ENCODE measurements at regions not wholly inside any gene's neighbourhood (a gene's known extent, or its start where the extent isn't known, plus 50 kb on each side); places are given as distances from the start of the nearest gene placed in this dataset.

GRCh38 chr12:86551146-86551571, 295.0 kb upstream of the MGAT4C start:
- no peaks in the 10 kb centered on the region for H3K79me2 ChIP-seq (ENCODE audit: control insufficient read depth, insufficient read depth, low read length)
- TF ChIP-seq EZH2 (IDR thresholded peaks at IDR 0.05; ENCODE audit: borderline replicate concordance, insufficient read depth, low read depth, low read length, poor library complexity, severe bottlenecking) (no peak), CTCF (IDR thresholded peaks at IDR 0.05) (no peak)
- no peak overlapping the region for H3K4me3 Mint-ChIP-seq
- H3K4me3 ChIP-seq (ENCODE audit: control extremely low read depth in 1 of 5, extremely low read depth in 1 of 5, insufficient read depth in 1 of 5, low read depth in 2 of 5, low read length in 4 of 5): no peak overlapping the region
- 80% methylated on average over 1 of the region's 1 CpG for WGBS (ENCODE audit: insufficient coverage)
- H2AFZ ChIP-seq (ENCODE audit: insufficient read depth, low read depth, low read length, poor library complexity, severe bottlenecking): no peak overlapping the region
- H3K27me3 Mint-ChIP-seq: no peaks in the 10 kb centered on the region
- H3K9ac ChIP-seq (ENCODE audit: low read length): no peak overlapping the region
- H4K20me1 ChIP-seq (ENCODE audit: control insufficient read depth, insufficient read depth, low read length, poor library complexity, severe bottlenecking): no peaks in the 10 kb centered on the region
- no peaks in the 10 kb centered on the region for H3K36me3 ChIP-seq (replicated peaks in 1 of 2; ENCODE audit: control extremely low read depth in 1 of 2, control insufficient read depth in 1 of 2, extremely low read depth in 1 of 2, insufficient read depth in 2 of 2, low read length in 1 of 2)
- intact Hi-C loops (cut with micrococcal nuclease): no loop called here
- ChIA-PET CTCF (no interaction called here), POLR2A (no interaction called here)
- no peaks in the 10 kb centered on the region for H3K27me3 ChIP-seq (replicated peaks in 1 of 4; ENCODE audit: control extremely low read depth in 1 of 4, control insufficient read depth in 3 of 4, insufficient read depth in 4 of 4, low read length in 3 of 4)
- no peak overlapping the region for H3K27ac ChIP-seq (ENCODE audit: low read length in 2 of 2)
- ATAC-seq (ENCODE audit: low read depth) (no peak), DNase-seq (no peak)
- no peak overlapping the region for H3K27ac Mint-ChIP-seq
- no peaks in the 10 kb centered on the region for H3K4me1 ChIP-seq (ENCODE audit: control insufficient read depth in 2 of 2, insufficient read depth in 2 of 2, low read length in 2 of 2)
- no peak overlapping the region for H3K4me2 ChIP-seq (replicated peaks; ENCODE audit: low read depth, low read length, poor library complexity, severe bottlenecking)
- H3K9me3 ChIP-seq (ENCODE audit: control extremely low read depth in 1 of 3, control insufficient read depth in 2 of 3, insufficient read depth in 1 of 3, low read length in 2 of 3): no peaks in the 10 kb centered on the region
- no peaks in the 10 kb centered on the region for H3K9me3 Mint-ChIP-seq (ENCODE audit: insufficient read depth)
- H3K4me1 Mint-ChIP-seq: no peaks in the 10 kb centered on the region

- WGBS (ENCODE audit: insufficient coverage): 85% methylated on average over 7 of the region's 7 CpGs
- no peaks in the 10 kb centered on the region for H3K4me1 ChIP-seq (ENCODE audit: control insufficient read depth in 2 of 2, insufficient read depth in 2 of 2, low read length in 2 of 2)
- Mint-ChIP-seq H3K9me3 (ENCODE audit: insufficient read depth) (no peaks in the 10 kb centered on the region), H3K4me1 (no peaks in the 10 kb centered on the region), H3K27ac (no peak overlapping the region), H3K4me3 (no peak overlapping the region), H3K27me3 (no peaks in the 10 kb centered on the region)
- no peak overlapping the region for H3K4me3 ChIP-seq (ENCODE audit: control extremely low read depth in 1 of 5, extremely low read depth in 1 of 5, insufficient read depth in 1 of 5, low read depth in 2 of 5, low read length in 4 of 5)
- no peak for TF ChIP-seq EZH2 (IDR thresholded peaks at IDR 0.05; ENCODE audit: borderline replicate concordance, insufficient read depth, low read depth, low read length, poor library complexity, severe bottlenecking)
- intact Hi-C loops (cut with micrococcal nuclease): no loop called here
- H3K27me3 ChIP-seq (replicated peaks in 1 of 4; ENCODE audit: control extremely low read depth in 1 of 4, control insufficient read depth in 3 of 4, insufficient read depth in 4 of 4, low read length in 3 of 4): no peaks in the 10 kb centered on the region
- no peak overlapping the region for H3K9ac ChIP-seq (ENCODE audit: low read length)
- DNase-seq: no peak
- no peak overlapping the region for H2AFZ ChIP-seq (ENCODE audit: insufficient read depth, low read depth, low read length, poor library complexity, severe bottlenecking)
- H3K79me2 ChIP-seq (ENCODE audit: control insufficient read depth, insufficient read depth, low read length): no peaks in the 10 kb centered on the region
- ChIA-PET CTCF (no interaction called here), POLR2A (no interaction called here)
- no peaks in the 10 kb centered on the region for H3K9me3 ChIP-seq (ENCODE audit: control extremely low read depth in 1 of 3, control insufficient read depth in 2 of 3, insufficient read depth in 1 of 3, low read length in 2 of 3)
- ATAC-seq (ENCODE audit: low read depth): no peak
- H3K36me3 ChIP-seq (replicated peaks in 1 of 2; ENCODE audit: control extremely low read depth in 1 of 2, control insufficient read depth in 1 of 2, extremely low read depth in 1 of 2, insufficient read depth in 2 of 2, low read length in 1 of 2): no peaks in the 10 kb centered on the region
- H4K20me1 ChIP-seq (ENCODE audit: control insufficient read depth, insufficient read depth, low read length, poor library complexity, severe bottlenecking): no peaks in the 10 kb centered on the region
- no peak overlapping the region for H3K4me2 ChIP-seq (replicated peaks; ENCODE audit: low read depth, low read length, poor library complexity, severe bottlenecking)
- no peak overlapping the region for H3K27ac ChIP-seq (ENCODE audit: low read length in 2 of 2)
Observed at GRCh38 chr12:86550218-86551145, 294.3 kb upstream of the MGAT4C start.

Data from B cell (primary cell).